ENCODE measurements at regions not wholly inside any gene's neighbourhood (a gene's known extent, or its start where the extent isn't known, plus 50 kb on each side); places are given as distances from the start of the nearest gene placed in this dataset. TPM values are rescaled to one million over a fixed set of nuclear protein-coding genes. Genes with fewer than 3 reads are reported as not detected.

DNA sequence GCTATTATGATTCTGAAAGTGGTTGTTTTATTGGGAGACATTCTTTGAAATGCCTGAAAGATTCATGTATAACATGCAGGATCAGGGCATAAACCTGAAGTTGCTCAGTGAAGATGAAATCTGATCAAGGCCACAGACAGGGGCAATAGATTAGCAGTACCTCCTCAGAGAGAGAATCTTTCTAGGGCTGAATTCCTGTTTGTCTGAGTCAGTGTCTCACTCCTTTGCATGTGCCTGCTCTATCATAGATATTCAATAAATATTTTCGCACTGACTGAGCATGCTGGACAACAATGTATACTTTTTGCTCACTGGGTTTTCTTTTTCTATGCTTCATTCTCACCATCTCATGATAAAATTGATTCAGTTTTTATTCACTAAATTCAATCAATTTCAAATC is 49.8 kb upstream of the PFN2 start:
- SMC1A ChIA-PET (ENCODE audit: uncharacterized antibody, unreplicated experiment): interaction anchor here (1.0 to 1.9 kb wide), 3 partner anchors 15 to 164 kb away, joined by 3 to 5 read pairs (median 4); no protein-coding TSS in a partner anchor
- CTCF ChIA-PET: no interaction called here
- no peaks in the 10 kb centered on the region for H4K20me1 ChIP-seq (ENCODE audit: control insufficient read depth, insufficient read depth)
- FAIRE-seq: no peak
- no peak overlapping the region for H3K27ac ChIP-seq (ENCODE audit: control insufficient read depth, insufficient read depth)
- BruUV-seq (replicated peaks): TSS peak; percentile 43
- H3K27me3 ChIP-seq (replicated peaks in 1 of 2; ENCODE audit: control insufficient read depth in 2 of 2, insufficient read depth in 2 of 2, low read length in 1 of 2): no peaks in the 10 kb centered on the region
- no peak overlapping the region for H3K4me2 ChIP-seq (ENCODE audit: control insufficient read depth, insufficient read depth)
- WGBS (ENCODE audit: insufficient coverage, insufficient replicate concordance, low lambda C conversion rate, missing lambda C conversion rate): 53% methylated on average over 1 of the region's 1 CpG
- intact Hi-C loops (cut with micrococcal nuclease; ENCODE audit: unreplicated experiment): no loop called here
- DNase-seq (ENCODE audit: low read depth, low spot score): no peak
- RAD21 ChIA-PET (ENCODE audit: unreplicated experiment): interaction anchor here (1.1 kb wide), 1 partner anchor 53 kb away, joined by 3 read pairs; no protein-coding TSS in a partner anchor
- in situ Hi-C loops (cut with MboI): no loop called here
- no peaks in the 10 kb centered on the region for H3K36me3 ChIP-seq (ENCODE audit: control insufficient read depth in 2 of 2, insufficient read depth in 2 of 2, low read length in 1 of 2)
- H3K79me2 ChIP-seq (ENCODE audit: control insufficient read depth, insufficient read depth, low read length): no peaks in the 10 kb centered on the region
- no peak for ATAC-seq
- POLR2A ChIA-PET: no interaction called here
- H3K4me3 ChIP-seq: no peak overlapping the region
- no peak overlapping the region for H3K9ac ChIP-seq (ENCODE audit: control insufficient read depth, insufficient read depth, low read length)
- TF ChIP-seq TCF12 (IDR thresholded peaks at IDR 0.05; ENCODE audit: low read depth, low read length): no peak
- no peak for TF ChIP-seq KDM1A (IDR thresholded peaks at IDR 0.05; ENCODE audit: borderline replicate concordance)
- TF ChIP-seq JUND (IDR thresholded peaks at IDR 0.05; ENCODE audit: low read depth, low read length): no peak
- TF ChIP-seq DPF2 (IDR thresholded peaks at IDR 0.05): no peak
- TF ChIP-seq STAT3 (IDR thresholded peaks at IDR 0.05; ENCODE audit: low read depth, low read length): no peak
- TF ChIP-seq, protein P1, sequence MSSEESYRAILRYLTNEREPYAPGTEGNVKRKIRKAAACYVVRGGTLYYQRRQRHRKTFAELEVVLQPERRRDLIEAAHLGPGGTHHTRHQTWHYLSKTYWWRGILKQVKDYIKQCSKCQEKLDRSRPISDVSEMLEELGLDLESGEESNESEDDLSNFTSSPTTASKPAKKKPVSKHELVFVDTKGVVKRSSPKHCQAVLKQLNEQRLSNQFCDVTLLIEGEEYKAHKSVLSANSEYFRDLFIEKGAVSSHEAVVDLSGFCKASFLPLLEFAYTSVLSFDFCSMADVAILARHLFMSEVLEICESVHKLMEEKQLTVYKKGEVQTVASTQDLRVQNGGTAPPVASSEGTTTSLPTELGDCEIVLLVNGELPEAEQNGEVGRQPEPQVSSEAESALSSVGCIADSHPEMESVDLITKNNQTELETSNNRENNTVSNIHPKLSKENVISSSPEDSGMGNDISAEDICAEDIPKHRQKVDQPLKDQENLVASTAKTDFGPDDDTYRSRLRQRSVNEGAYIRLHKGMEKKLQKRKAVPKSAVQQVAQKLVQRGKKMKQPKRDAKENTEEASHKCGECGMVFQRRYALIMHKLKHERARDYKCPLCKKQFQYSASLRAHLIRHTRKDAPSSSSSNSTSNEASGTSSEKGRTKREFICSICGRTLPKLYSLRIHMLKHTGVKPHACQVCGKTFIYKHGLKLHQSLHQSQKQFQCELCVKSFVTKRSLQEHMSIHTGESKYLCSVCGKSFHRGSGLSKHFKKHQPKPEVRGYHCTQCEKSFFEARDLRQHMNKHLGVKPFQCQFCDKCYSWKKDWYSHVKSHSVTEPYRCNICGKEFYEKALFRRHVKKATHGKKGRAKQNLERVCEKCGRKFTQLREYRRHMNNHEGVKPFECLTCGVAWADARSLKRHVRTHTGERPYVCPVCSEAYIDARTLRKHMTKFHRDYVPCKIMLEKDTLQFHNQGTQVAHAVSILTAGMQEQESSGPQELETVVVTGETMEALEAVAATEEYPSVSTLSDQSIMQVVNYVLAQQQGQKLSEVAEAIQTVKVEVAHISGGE (CRISPR knock-in tag; IDR thresholded peaks at IDR 0.05): no peak
- no peak for TF ChIP-seq ZSCAN29 (IDR thresholded peaks at IDR 0.05)
- TF ChIP-seq SUPT20H (IDR thresholded peaks at IDR 0.05; ENCODE audit: borderline replicate concordance, control insufficient read depth, low read depth, low read length): no peak
- no peak for TF ChIP-seq FOXK2 (IDR thresholded peaks at IDR 0.05)
- TF ChIP-seq EGR1 (IDR thresholded peaks at IDR 0.05; ENCODE audit: borderline replicate concordance in 1 of 2, low read depth in 2 of 2, low read length in 2 of 2): no peak
- TF ChIP-seq NFIC (IDR thresholded peaks at IDR 0.05; ENCODE audit: low read depth, low read length): no peak
- no peak for TF ChIP-seq PAX5 (IDR thresholded peaks at IDR 0.05; ENCODE audit: borderline replicate concordance, low read depth, low read length)
- no peak for TF ChIP-seq HCFC1 (IDR thresholded peaks at IDR 0.05; ENCODE audit: low read length)
- no peak for TF ChIP-seq SMARCA5 (IDR thresholded peaks at IDR 0.05)
- TF ChIP-seq ZNF24 (IDR thresholded peaks at IDR 0.05): no peak
- no peak for TF ChIP-seq IKZF2 (IDR thresholded peaks at IDR 0.05)
- no peak overlapping the region for H2AFZ ChIP-seq (ENCODE audit: control insufficient read depth, low read depth, low read length)
- H3K9me3 ChIP-seq (replicated peaks; ENCODE audit: control insufficient read depth, insufficient read depth, low read length): peaks cover 3% of the 10 kb centered on the region; the same call in 2 of the 3 replicates
- H3K4me1 ChIP-seq (ENCODE audit: control insufficient read depth, insufficient read depth, low read length): peaks cover 4% of the 10 kb centered on the region; the same call in 1 of the 2 replicates

Small RNAs in the stretch of these regions (small RNA-seq; reads per million reads assigned to genes)
- gene RF00004: not detected
- gene RPL32P9: not detected
